ENCODE measurements at regions not wholly inside any gene's neighbourhood (a gene's known extent, or its start where the extent isn't known, plus 50 kb on each side); places are given as distances from the start of the nearest gene placed in this dataset.
"Not testable (repeated sequence)": the region's sequence is repeated elsewhere in the genome, so short reads cannot be mapped to it uniquely, and the experiment has no call there.

DNA sequence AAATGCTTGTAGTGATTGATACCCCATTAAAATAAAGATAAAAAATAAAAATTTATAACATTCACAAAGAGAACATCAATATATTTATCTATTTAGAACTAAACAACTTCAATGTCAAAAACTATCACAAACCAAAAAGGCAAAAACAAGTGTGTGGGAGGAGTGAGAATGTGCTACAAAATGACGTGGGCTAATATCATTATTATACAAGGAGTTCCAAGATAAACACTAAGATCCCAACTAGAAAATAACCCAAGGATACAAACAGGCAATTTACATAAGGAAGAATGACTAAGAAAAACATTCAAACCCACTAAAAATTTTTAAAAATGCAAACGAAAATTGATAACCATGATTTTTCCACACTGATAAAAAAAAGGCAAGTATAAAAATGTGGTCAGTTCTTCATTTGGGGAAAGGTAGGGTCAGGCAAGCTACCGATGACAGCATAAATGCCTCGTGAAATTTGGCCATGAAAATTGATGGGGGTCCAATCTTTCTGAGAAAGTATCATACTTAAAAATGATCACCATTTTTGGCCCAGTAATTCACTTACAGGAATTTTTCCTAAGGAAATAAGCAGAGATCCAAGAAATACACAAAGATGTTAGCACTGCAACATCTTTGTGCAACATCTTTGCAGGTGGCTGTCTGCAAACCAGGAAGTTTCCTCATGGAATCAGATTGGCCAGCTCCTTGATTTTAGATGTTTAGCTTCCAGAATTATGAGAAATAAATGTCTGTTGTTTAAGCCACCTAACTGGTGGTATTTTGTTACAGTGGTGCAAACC lies 140.2 kb downstream of the TMEM200A start:
- BruUV-seq (replicated peaks), result no TSS peak
- ChIA-PET POLR2A (no interaction called here), CTCF (interaction anchor here (0.6 kb wide), 1 partner anchor 192 kb away, joined by 3 read pairs; no protein-coding TSS in a partner anchor)
- no peak for FAIRE-seq
- H3K79me2 ChIP-seq (ENCODE audit: control insufficient read depth, insufficient read depth, low read length), result no peaks in the 10 kb centered on the region
- no peak overlapping the region for H3K4me3 ChIP-seq (replicated peaks in 1 of 3; ENCODE audit: insufficient read depth in 1 of 3, low read depth in 1 of 3, low read length in 3 of 3)
- H3K4me2 ChIP-seq (ENCODE audit: insufficient read depth, low read length), result no peak overlapping the region
- intact Hi-C loops (cut with micrococcal nuclease) (no loop called here), dilution Hi-C loops (cut with MboI; ENCODE audit: extremely low pct_ligation_motif_present, low sequenced_read_pairs) (no loop called here)
- no peak overlapping the region for H3K9ac ChIP-seq (replicated peaks; ENCODE audit: extremely low read depth, insufficient read depth, low read length)
- no peak for DNase-seq (ENCODE audit: low read depth, low spot score)
- H3K27ac ChIP-seq (ENCODE audit: insufficient read depth, low read depth, low read length), result no peak overlapping the region
- H3K9me1 ChIP-seq (replicated peaks; ENCODE audit: control insufficient read depth, extremely low read depth, insufficient read depth, low read length), result no peaks in the 10 kb centered on the region
- H3K27me3 ChIP-seq (ENCODE audit: control insufficient read depth in 2 of 2, insufficient read depth in 2 of 2, low read length in 2 of 2), result no peaks in the 10 kb centered on the region
- TF ChIP-seq FOS (IDR thresholded peaks at IDR 0.05; ENCODE audit: borderline replicate concordance, insufficient read depth, low read length) (no peak), POLR2AphosphoS5 (IDR thresholded peaks at IDR 0.05; ENCODE audit: insufficient read depth, low read depth, low read length) (no peak), POLR2A (IDR thresholded peaks at IDR 0.05; ENCODE audit: low read depth, low read length) (no peak)
- no peaks in the 10 kb centered on the region for H3K4me1 ChIP-seq (ENCODE audit: control insufficient read depth, extremely low read depth, insufficient read depth, low read length)
- H4K20me1 ChIP-seq (replicated peaks; ENCODE audit: control insufficient read depth, extremely low read depth, insufficient read depth, low read length), result no peaks in the 10 kb centered on the region
- H3K9me3 ChIP-seq (replicated peaks; ENCODE audit: control insufficient read depth, insufficient read depth, low read length), result no peaks in the 10 kb centered on the region
- no peak overlapping the region for H2AFZ ChIP-seq (ENCODE audit: low read depth, low read length)
- no peaks in the 10 kb centered on the region for H3K36me3 ChIP-seq (ENCODE audit: control insufficient read depth in 2 of 2, extremely low read depth in 1 of 2, insufficient read depth in 2 of 2, low read length in 2 of 2)

DNA sequence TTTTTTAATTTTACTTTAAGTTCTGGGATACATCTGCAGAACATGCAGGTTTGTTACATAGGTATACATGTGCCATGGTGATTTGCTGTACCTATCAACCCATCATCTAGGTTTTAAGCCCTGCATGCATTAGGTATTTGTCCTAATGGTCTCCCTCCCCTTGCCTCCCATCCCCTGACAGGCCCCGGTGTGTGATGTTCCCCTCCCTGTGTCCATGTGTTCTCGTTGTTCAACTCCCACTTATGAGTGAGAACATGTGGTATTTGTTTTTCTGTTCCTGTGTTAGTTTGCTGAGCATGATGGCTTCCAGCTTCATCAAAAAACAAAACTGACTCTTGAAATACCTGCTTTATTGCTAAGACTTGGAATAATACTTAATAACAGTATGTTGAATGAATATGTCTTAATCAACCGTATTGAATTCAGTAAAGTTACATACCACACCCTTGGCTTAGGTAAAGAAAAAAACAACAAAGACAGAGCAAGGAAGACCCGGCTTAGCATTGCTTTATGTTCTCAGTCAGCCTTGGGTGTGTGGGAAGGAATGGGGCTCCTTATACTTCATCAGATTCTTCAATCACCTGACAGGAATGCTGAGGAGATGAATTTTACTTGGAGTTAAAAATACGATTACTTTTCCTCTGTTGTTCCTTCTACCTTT lies 141.3 kb downstream of the TMEM200A start:
- dilution Hi-C loops (cut with MboI; ENCODE audit: extremely low pct_ligation_motif_present, low sequenced_read_pairs); H3K4me3 ChIP-seq (replicated peaks in 1 of 3; ENCODE audit: insufficient read depth in 1 of 3, low read depth in 1 of 3, low read length in 3 of 3); H2AFZ ChIP-seq (ENCODE audit: low read depth, low read length); FAIRE-seq; H3K9me1 ChIP-seq (replicated peaks; ENCODE audit: control insufficient read depth, extremely low read depth, insufficient read depth, low read length); H3K27me3 ChIP-seq (ENCODE audit: control insufficient read depth in 2 of 2, insufficient read depth in 2 of 2, low read length in 2 of 2); H3K4me2 ChIP-seq (ENCODE audit: insufficient read depth, low read length); intact Hi-C loops (cut with micrococcal nuclease); H3K27ac ChIP-seq (ENCODE audit: insufficient read depth, low read depth, low read length); DNase-seq (ENCODE audit: low read depth, low spot score); H3K9me3 ChIP-seq (replicated peaks; ENCODE audit: control insufficient read depth, insufficient read depth, low read length); H3K9ac ChIP-seq (replicated peaks; ENCODE audit: extremely low read depth, insufficient read depth, low read length); POLR2A ChIA-PET; H4K20me1 ChIP-seq (replicated peaks; ENCODE audit: control insufficient read depth, extremely low read depth, insufficient read depth, low read length); H3K79me2 ChIP-seq (ENCODE audit: control insufficient read depth, insufficient read depth, low read length); H3K36me3 ChIP-seq (ENCODE audit: control insufficient read depth in 2 of 2, extremely low read depth in 1 of 2, insufficient read depth in 2 of 2, low read length in 2 of 2); H3K4me1 ChIP-seq (ENCODE audit: control insufficient read depth, extremely low read depth, insufficient read depth, low read length); BruUV-seq (replicated peaks); CTCF ChIA-PET: not testable (repeated sequence)

Measured in endothelial cell of umbilical vein (primary cell).